ENCODE measurements at regions not wholly inside any gene's neighbourhood (a gene's known extent, or its start where the extent isn't known, plus 50 kb on each side); places are given as distances from the start of the nearest gene placed in this dataset.

GRCh38 chr1:168949672-168950071 is 156.8 kb upstream of the ATP1B1 start:
- no peak for TF ChIP-seq CTCF (IDR thresholded peaks at IDR 0.05 in 8 of 11, conservative IDR thresholded peaks at IDR 0.05 in 3 of 11)
- no peak for TF ChIP-seq POLR2AphosphoS5 (IDR thresholded peaks at IDR 0.05)
- no peak for TF ChIP-seq POLR2A (IDR thresholded peaks at IDR 0.05)
